Erythroblast (primary cell): ENCODE measurements at regions not wholly inside any gene's neighbourhood (a gene's known extent, or its start where the extent isn't known, plus 50 kb on each side); places are given as distances from the start of the nearest gene placed in this dataset.
"Not testable (repeated sequence)": the region's sequence is repeated elsewhere in the genome, so short reads cannot be mapped to it uniquely, and the experiment has no call there.

Experiments used
- DNase-seq, 2 experiments: peaks; one replicate each; lab custom pipeline; 2025; lab: John Stamatoyannopoulos, UW
- GATA1 ChIP-seq: IDR thresholded peaks from 2 replicates; pipeline ENCODE4 v1.6.1; 2011; ENCODE audit warnings: low read depth, mild to moderate bottlenecking, control low read depth, low read length, moderate library complexity
- POLR2A ChIP-seq: IDR thresholded peaks from 2 replicates; pipeline ENCODE4 v1.6.1; 2011; ENCODE audit warnings: mild to moderate bottlenecking, low read length

DNA sequence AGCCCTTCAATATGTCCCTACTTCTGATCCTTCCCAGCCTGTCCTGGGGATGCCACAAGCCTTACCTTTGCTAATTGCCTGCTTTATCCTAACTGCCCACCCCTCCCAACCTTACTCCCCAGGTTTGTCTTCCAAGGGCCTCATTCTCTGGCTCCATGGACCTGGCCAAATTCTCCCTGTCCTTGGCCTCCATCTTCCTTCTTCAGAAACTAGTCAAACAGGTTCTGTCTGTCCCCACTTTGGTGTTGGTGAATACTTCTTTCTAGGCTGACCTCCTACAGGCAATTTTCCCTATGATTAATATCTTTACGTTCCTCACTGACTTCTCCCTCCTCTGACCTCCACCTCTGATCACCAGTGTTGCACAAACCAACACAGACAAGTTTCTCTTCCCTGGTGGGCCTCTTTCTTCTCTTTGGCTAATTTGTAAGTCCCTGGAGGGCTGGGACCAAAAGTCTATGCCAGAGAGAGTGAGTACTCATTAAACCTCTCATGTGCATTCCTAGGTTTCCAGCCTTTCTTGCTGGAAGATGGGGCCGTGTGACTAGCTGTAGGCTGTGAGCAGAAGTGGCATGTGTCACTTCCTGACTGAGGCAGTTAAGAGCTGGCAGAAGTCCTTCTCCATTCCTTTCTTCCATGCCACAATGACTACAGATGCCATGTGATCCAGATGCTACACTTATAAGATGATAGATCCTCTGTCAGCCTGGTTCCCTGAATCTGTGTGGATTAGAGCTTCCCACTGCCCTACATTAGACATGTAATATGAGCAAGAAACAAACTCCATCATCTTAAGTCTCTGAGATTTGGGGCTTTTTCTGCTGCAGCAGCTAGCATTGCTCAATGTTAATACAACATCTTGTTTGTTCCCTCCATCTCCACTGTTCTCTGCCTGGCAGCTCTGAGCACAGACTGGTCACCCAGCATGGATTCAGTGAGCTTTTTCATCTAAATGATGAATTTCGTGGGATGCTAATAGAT, 382.7 kb downstream of the RPS24 start:
- DNase-seq, result no peak
- TF ChIP-seq GATA1 (no peak), POLR2A (no peak)

- TF ChIP-seq POLR2A, result no peak
- DNase-seq, result no peak
These were observed 384.0 kb downstream of the RPS24 start for GRCh38 chr10:78417425-78418370.

- DNase-seq, result no peak
- no peak for TF ChIP-seq GATA1
- no peak for TF ChIP-seq POLR2A
These were observed 386.0 kb downstream of the RPS24 start for GRCh38 chr10:78419481-78420265.

- DNase-seq, result no peak
- TF ChIP-seq GATA1 (no peak), POLR2A (no peak)
These were observed 387.5 kb downstream of the RPS24 start for GRCh38 chr10:78420946-78421735.

DNA sequence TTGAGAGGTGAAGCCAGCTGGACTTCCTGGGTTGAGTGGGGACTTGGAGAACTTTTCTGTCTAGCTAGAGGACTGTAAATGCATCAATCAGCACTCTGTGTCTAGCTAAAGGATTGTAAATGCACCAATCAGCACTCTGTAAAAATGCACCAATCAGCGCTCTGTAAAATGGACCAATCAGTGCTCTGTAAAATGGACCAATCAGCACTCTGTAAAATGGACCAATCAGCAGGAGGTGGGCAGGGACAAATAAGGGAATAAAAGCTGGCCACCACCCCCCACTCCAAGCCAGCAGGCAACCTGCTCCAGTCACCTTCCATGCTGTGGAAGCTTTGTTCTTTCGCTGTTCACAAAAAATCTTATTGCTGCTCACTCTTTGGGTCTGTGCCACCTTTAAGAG, 390.4 kb downstream of the RPS24 start:
- DNase-seq, result not testable (repeated sequence)

DNA sequence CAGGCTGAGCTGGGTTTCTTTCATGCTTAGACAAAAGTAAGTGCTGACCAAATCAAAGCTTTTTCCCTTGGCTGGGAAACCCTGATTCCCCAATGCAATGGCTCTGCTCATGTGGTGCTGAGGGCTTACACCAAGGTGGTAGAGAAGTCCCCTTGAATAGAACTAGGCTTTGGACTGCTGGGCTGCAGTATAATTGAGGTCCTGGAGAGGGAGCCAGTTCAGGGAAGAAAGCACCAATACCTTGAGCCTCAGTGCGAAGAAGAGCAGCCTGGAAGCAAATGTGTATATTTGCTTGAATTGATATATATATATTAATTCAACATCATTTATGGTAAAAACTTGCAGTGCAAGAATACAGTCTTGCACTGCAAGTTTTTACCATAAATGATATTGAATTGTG, 391.1 kb downstream of the RPS24 start:
- DNase-seq, result peak; percentile 8 to 16
- TF ChIP-seq GATA1 (no peak), POLR2A (no peak)

DNA sequence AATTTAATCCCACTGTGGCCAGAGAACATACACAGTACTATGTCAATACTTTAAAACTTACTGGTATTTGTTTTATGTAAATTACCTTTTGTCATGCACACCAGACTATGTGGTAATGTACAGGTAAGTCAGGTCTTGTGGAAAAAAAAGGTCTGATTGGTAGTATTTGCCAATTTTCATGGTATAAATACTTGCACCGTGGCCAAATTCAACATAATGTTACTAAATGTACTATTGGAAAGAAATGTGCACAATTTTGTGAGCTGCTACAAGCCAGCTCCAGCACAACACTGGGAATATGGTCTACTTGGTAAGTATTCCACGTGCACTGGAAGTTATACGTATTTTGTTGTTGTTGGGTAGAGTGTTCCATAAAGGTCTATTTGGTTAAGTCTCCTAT, 392.5 kb downstream of the RPS24 start:
- TF ChIP-seq POLR2A, result no peak
- no peak for TF ChIP-seq GATA1
- DNase-seq, result no peak

- no peak for DNase-seq
- TF ChIP-seq GATA1, result no peak
- TF ChIP-seq POLR2A, result no peak
These were observed 393.9 kb downstream of the RPS24 start for GRCh38 chr10:78427497-78428031.

- TF ChIP-seq POLR2A, result no peak
- no peak for TF ChIP-seq GATA1
- DNase-seq, result no peak
These were observed 394.9 kb downstream of the RPS24 start for GRCh38 chr10:78428579-78428978.

DNA sequence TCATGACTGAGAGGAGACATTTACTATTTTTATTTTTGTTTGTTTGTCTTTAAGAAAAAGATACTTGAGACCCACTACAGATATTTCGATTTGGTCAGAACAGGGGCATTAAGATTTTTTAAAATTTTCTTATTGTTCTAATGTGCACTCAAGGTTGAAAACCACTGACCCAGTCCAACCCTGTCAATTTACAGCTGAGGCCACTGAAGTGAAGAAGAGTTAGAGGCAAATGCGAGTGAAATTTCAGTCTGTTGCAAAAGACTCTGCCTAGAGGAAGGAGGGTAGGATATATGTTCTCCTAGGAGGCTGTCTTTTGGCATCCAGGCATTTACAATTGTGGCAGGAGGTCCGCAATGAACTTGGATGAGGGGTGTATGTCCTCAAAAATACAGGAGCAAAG, 396.3 kb downstream of the RPS24 start:
- TF ChIP-seq POLR2A (no peak), GATA1 (no peak)
- no peak for DNase-seq

GRCh38 chr10:78432583-78432982, 398.9 kb downstream of the RPS24 start:
- no peak for DNase-seq
- TF ChIP-seq POLR2A, result no peak
- TF ChIP-seq GATA1, result no peak

DNA sequence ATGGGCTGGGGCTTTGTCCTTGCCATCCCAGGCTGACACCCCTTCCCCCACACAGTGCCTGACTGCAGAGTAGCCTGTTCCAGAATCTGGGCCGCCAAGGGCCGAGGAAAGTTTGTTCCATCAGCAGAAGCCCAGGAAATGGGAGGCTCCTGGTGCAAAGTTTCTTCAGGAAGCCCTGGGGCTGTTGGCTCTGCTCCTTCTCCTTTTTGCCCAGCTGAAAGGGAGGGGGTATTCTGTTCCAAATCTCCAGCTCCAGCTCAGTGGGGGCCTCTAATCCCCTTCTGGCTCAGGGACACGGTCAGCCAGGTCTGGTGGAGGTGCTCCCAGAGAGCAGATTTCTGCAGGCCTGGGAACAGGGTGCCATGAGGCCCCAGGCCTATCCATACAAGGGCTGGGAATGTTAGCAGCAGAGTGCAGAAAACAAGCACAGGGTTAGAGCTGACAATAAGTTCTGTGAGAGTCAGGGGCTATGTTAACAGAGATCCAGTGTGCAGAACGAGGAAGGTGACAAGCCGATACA, 399.5 kb downstream of the RPS24 start:
- DNase-seq, result no peak
- TF ChIP-seq POLR2A, result no peak
- TF ChIP-seq GATA1, result no peak
